ENCODE measurements at regions not wholly inside any gene's neighbourhood (a gene's known extent, or its start where the extent isn't known, plus 50 kb on each side); places are given as distances from the start of the nearest gene placed in this dataset.

DNA sequence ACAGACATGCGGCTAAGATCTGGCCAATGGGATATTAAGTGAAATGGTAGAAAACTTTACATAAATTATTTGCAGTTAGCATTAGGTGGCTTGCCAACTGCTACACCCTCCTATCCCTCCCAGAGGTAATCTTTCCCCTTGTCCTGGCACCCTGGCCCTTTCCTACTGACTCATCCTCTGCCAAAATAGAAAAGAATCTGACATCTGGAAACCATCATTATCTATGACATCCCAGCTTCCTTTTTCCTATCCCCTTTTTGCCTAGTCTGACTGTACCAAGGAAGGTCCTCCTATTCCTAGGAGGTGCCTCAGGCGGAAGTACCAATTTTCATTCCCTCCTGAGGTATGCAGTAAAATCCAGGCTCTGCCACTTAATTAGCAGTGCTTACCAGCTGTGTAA, 163.6 kb upstream of the KLF3 start (continued):
- TF ChIP-seq FOXK1 (CRISPR knock-in tag; IDR thresholded peaks at IDR 0.05) (no peak), ELF4 (CRISPR knock-in tag; IDR thresholded peaks at IDR 0.05; ENCODE audit: low read depth) (no peak)
- TF ChIP-seq, protein P1, sequence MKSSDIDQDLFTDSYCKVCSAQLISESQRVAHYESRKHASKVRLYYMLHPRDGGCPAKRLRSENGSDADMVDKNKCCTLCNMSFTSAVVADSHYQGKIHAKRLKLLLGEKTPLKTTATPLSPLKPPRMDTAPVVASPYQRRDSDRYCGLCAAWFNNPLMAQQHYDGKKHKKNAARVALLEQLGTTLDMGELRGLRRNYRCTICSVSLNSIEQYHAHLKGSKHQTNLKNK (CRISPR knock-in tag; IDR thresholded peaks at IDR 0.05) = no peak

DNA sequence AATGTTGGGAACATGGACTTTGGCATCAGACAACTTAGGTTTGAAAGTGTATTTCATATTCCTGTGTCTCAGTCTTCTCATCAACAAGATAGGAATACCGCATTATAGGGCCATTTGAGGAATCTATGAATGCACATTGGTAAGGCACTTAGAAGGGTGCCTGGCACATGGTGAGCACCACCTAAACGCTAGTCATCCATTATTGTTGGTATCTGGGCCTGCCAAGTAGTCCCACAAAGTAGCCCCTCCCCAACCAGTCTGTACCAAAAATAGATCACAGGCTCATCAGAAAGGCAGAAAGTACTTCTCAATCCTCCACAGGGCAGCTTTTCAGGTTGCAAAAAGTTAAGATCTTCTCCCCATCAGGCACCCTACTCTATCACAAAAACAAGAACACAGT, 162.3 kb upstream of the KLF3 start:
- Mint-ChIP-seq H3K27ac (no peak overlapping the region), H3K9me3 (no peaks in the 10 kb centered on the region), H3K27me3 (ENCODE audit: low read depth) (no peaks in the 10 kb centered on the region), H3K4me1 (peaks cover 3% of the 10 kb centered on the region), H3K4me3 (no peak overlapping the region), H3K36me3 (no peaks in the 10 kb centered on the region)
- ChIA-PET CTCF (no interaction called here), POLR2A (no interaction called here)
- DNase-seq (ENCODE audit: low spot score) (no peak), ATAC-seq (no peak)
- no peak for TF ChIP-seq NR2C2 (CRISPR knock-in tag; IDR thresholded peaks at IDR 0.05)
- no peak for TF ChIP-seq USF2 (CRISPR knock-in tag; IDR thresholded peaks at IDR 0.05)
- no peak for TF ChIP-seq ZNF317 (CRISPR knock-in tag; IDR thresholded peaks at IDR 0.05; ENCODE audit: borderline replicate concordance, low read depth)
- TF ChIP-seq GRHL2 (CRISPR knock-in tag; IDR thresholded peaks at IDR 0.05; ENCODE audit: insufficient replicate concordance, severe bottlenecking) = no peak
- no peak for TF ChIP-seq NR1H2 (CRISPR knock-in tag; IDR thresholded peaks at IDR 0.05)
- TF ChIP-seq FOXP1 (CRISPR knock-in tag; IDR thresholded peaks at IDR 0.05; ENCODE audit: borderline replicate concordance) = no peak
- no peak for TF ChIP-seq NFATC4 (CRISPR knock-in tag; IDR thresholded peaks at IDR 0.05)
- no peak for TF ChIP-seq SOX15 (CRISPR knock-in tag; IDR thresholded peaks at IDR 0.05)
- no peak for TF ChIP-seq TEAD1 (CRISPR knock-in tag; IDR thresholded peaks at IDR 0.05)
- TF ChIP-seq, protein P2, sequence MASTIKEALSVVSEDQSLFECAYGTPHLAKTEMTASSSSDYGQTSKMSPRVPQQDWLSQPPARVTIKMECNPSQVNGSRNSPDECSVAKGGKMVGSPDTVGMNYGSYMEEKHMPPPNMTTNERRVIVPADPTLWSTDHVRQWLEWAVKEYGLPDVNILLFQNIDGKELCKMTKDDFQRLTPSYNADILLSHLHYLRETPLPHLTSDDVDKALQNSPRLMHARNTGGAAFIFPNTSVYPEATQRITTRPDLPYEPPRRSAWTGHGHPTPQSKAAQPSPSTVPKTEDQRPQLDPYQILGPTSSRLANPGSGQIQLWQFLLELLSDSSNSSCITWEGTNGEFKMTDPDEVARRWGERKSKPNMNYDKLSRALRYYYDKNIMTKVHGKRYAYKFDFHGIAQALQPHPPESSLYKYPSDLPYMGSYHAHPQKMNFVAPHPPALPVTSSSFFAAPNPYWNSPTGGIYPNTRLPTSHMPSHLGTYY (CRISPR knock-in tag; IDR thresholded peaks at IDR 0.05) = no peak
- TF ChIP-seq KAT7 (CRISPR knock-in tag; IDR thresholded peaks at IDR 0.05; ENCODE audit: borderline replicate concordance) = no peak
- no peak for TF ChIP-seq ZNF396 (CRISPR knock-in tag; IDR thresholded peaks at IDR 0.05; ENCODE audit: borderline replicate concordance)
- TF ChIP-seq, protein P3, sequence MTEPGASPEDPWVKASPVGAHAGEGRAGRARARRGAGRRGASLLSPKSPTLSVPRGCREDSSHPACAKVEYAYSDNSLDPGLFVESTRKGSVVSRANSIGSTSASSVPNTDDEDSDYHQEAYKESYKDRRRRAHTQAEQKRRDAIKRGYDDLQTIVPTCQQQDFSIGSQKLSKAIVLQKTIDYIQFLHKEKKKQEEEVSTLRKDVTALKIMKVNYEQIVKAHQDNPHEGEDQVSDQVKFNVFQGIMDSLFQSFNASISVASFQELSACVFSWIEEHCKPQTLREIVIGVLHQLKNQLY (CRISPR knock-in tag; IDR thresholded peaks at IDR 0.05) = no peak
- no peak for TF ChIP-seq GABPB1 (CRISPR knock-in tag; IDR thresholded peaks at IDR 0.05)
- TF ChIP-seq, protein P4, sequence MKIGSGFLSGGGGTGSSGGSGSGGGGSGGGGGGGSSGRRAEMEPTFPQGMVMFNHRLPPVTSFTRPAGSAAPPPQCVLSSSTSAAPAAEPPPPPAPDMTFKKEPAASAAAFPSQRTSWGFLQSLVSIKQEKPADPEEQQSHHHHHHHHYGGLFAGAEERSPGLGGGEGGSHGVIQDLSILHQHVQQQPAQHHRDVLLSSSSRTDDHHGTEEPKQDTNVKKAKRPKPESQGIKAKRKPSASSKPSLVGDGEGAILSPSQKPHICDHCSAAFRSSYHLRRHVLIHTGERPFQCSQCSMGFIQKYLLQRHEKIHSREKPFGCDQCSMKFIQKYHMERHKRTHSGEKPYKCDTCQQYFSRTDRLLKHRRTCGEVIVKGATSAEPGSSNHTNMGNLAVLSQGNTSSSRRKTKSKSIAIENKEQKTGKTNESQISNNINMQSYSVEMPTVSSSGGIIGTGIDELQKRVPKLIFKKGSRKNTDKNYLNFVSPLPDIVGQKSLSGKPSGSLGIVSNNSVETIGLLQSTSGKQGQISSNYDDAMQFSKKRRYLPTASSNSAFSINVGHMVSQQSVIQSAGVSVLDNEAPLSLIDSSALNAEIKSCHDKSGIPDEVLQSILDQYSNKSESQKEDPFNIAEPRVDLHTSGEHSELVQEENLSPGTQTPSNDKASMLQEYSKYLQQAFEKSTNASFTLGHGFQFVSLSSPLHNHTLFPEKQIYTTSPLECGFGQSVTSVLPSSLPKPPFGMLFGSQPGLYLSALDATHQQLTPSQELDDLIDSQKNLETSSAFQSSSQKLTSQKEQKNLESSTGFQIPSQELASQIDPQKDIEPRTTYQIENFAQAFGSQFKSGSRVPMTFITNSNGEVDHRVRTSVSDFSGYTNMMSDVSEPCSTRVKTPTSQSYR (CRISPR knock-in tag; IDR thresholded peaks at IDR 0.05) = no peak

- Mint-ChIP-seq H3K4me1 (no peaks in the 10 kb centered on the region), H3K27ac (no peak overlapping the region), H3K36me3 (no peaks in the 10 kb centered on the region), H3K9me3 (no peaks in the 10 kb centered on the region), H3K27me3 (ENCODE audit: low read depth) (no peaks in the 10 kb centered on the region; the same call in 1 of the 2 replicates), H3K4me3 (no peak overlapping the region)
- POLR2A ChIA-PET = no interaction called here
- DNase-seq (ENCODE audit: low spot score) = no peak
- CTCF ChIA-PET = no interaction called here
- no peak for ATAC-seq
- TF ChIP-seq, protein P5, sequence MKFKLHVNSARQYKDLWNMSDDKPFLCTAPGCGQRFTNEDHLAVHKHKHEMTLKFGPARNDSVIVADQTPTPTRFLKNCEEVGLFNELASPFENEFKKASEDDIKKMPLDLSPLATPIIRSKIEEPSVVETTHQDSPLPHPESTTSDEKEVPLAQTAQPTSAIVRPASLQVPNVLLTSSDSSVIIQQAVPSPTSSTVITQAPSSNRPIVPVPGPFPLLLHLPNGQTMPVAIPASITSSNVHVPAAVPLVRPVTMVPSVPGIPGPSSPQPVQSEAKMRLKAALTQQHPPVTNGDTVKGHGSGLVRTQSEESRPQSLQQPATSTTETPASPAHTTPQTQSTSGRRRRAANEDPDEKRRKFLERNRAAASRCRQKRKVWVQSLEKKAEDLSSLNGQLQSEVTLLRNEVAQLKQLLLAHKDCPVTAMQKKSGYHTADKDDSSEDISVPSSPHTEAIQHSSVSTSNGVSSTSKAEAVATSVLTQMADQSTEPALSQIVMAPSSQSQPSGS (CRISPR knock-in tag; IDR thresholded peaks at IDR 0.05; ENCODE audit: borderline replicate concordance, low read depth) = no peak
- TF ChIP-seq JUN (CRISPR knock-in tag; IDR thresholded peaks at IDR 0.05) = no peak
- TF ChIP-seq JAZF1 (CRISPR knock-in tag; IDR thresholded peaks at IDR 0.05) = no peak
- TF ChIP-seq USF2 (CRISPR knock-in tag; IDR thresholded peaks at IDR 0.05) = no peak
- TF ChIP-seq ZNF232 (CRISPR knock-in tag; IDR thresholded peaks at IDR 0.05) = no peak
- TF ChIP-seq, protein P3 (CRISPR knock-in tag; IDR thresholded peaks at IDR 0.05) = no peak
Observed at GRCh38 chr4:38503689-38504395, 160.2 kb upstream of the KLF3 start.
